ENCODE measurements at regions not wholly inside any gene's neighbourhood (a gene's known extent, or its start where the extent isn't known, plus 50 kb on each side); places are given as distances from the start of the nearest gene placed in this dataset.
A peak's percentile ranks its signal among the peaks of the same experiment; 100 is the strongest.
"Not testable (repeated sequence)": the region's sequence is repeated elsewhere in the genome, so short reads cannot be mapped to it uniquely, and the experiment has no call there.

DNA sequence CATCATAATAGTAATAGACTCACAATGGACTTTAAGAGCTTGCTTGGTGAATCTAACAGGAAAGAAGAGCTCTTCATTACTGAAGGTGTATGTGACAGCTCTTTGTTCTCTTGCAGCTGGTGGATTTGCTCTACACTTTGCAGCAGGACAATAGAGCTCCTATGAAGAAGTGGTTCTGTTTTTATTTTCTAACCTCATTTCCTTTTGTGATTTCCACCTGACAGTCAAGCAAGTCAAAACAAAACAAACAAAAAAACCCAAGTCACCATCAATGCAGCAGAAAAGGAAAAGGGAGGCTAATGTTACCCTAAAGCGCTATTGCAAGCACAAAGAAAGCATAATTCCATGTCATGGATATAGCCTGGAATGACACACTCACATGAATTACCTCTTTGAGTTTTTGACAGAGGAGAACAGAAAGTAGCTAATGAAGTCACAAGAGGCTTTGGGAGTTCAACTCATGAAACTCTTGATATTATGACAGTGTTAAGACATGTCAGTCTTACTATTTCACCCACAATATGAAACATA, 1188.1 kb downstream of the EPHA7 start:
- no peak for DNase-seq (ENCODE audit: low read depth, low spot score)
- H3K4me3 ChIP-seq (ENCODE audit: low read depth, low read length): no peak overlapping the region
- in situ Hi-C loops (cut with HindIII; ENCODE audit: low sequenced_read_pairs): no loop called here
- TF ChIP-seq, protein P1, sequence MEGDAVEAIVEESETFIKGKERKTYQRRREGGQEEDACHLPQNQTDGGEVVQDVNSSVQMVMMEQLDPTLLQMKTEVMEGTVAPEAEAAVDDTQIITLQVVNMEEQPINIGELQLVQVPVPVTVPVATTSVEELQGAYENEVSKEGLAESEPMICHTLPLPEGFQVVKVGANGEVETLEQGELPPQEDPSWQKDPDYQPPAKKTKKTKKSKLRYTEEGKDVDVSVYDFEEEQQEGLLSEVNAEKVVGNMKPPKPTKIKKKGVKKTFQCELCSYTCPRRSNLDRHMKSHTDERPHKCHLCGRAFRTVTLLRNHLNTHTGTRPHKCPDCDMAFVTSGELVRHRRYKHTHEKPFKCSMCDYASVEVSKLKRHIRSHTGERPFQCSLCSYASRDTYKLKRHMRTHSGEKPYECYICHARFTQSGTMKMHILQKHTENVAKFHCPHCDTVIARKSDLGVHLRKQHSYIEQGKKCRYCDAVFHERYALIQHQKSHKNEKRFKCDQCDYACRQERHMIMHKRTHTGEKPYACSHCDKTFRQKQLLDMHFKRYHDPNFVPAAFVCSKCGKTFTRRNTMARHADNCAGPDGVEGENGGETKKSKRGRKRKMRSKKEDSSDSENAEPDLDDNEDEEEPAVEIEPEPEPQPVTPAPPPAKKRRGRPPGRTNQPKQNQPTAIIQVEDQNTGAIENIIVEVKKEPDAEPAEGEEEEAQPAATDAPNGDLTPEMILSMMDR (IDR thresholded peaks at IDR 0.05; ENCODE audit: low read depth, low read length): no peak

DNA sequence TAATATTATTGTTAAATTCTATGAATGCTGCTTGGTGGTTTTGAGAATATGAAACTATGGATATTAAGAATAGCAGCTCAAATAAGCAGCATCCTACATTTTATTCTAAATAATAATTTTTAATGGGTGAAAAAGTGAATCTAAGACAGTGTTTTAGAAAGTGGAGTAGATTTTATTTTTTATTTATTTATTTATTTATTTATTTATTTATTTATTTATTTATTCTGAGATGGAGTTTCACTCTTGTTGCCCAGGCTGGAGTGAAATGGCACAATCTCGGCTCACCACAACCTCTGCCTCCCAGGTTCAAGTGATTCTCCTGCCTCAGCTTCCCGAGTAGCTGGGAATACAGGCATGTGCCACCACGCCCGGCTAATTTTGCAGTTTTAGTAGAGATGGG, 1199.4 kb downstream of the EPHA7 start:
- H3K4me3 ChIP-seq (ENCODE audit: low read depth, low read length); DNase-seq (ENCODE audit: low read depth, low spot score); in situ Hi-C loops (cut with HindIII; ENCODE audit: low sequenced_read_pairs): not testable (repeated sequence)

DNA sequence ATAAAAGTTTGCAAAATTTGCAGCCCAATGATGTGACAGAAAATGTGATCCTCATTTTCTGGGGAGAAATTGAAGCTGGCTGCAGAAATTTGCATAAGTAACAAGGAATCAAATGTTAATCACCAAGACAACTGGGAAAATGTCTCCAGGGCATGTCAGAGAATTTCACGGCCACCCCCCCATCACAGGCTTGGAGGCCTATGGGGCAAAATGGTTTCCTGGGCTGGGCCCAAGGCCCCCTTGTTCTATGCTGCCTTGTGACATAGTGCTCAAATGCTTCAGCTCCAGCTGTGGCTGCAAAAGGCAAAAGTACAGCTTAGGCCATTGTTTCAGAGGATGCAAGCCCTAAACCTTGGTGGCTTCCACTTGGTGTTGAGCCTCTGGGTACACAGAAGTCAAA, 1202.6 kb downstream of the EPHA7 start:
- in situ Hi-C loops (cut with HindIII; ENCODE audit: low sequenced_read_pairs): no loop called here
- no peak for DNase-seq (ENCODE audit: low read depth, low spot score)
- H3K4me3 ChIP-seq (ENCODE audit: low read depth, low read length): no peak overlapping the region
- TF ChIP-seq, protein P1 (IDR thresholded peaks at IDR 0.05; ENCODE audit: low read depth, low read length): no peak

DNA sequence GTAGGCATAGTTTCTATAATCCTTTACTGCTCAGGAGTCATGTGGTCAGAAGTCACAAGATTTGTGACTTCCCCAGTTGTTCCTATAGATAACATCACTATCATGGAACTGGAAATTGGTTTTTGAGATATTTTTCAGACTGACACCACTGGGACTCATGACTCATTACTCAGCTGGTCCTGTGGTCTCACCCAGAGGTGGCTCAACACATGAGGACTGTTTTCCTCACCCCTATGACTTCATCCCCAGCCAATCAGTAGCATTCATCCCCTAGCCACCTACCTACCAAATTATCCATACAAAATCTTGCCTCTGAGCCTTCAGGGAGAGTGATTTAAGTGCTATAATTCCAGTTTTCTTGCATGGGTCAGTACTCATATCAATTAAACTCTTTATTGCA, 1217.7 kb downstream of the EPHA7 start:
- peak; percentile 1 for DNase-seq (ENCODE audit: low read depth, low spot score)
- in situ Hi-C loops (cut with HindIII; ENCODE audit: low sequenced_read_pairs): no loop called here
- no peak overlapping the region for H3K4me3 ChIP-seq (ENCODE audit: low read depth, low read length)
- TF ChIP-seq, protein P1 (IDR thresholded peaks at IDR 0.05; ENCODE audit: low read depth, low read length): no peak

DNA sequence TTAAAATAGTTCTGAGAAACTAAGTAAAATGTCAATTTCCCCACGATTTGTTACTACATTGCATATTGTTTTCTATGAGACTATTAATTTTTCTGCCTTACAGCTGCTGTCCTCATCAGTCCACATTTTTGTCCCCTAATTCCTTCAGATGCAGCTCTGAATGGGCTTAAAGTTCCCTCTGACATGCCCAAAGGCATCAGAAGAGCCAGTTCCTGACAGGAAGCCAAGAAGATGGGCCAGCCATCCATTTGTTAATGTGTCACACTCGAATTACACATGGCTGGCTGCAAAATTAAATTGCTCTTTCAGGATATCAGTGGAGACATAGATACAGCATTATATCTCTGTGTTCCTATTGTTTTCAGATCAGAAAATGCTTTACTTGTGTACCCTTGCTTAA, 1223.0 kb downstream of the EPHA7 start:
- DNase-seq (ENCODE audit: low read depth, low spot score): no peak
- in situ Hi-C loops (cut with HindIII; ENCODE audit: low sequenced_read_pairs): no loop called here

DNA sequence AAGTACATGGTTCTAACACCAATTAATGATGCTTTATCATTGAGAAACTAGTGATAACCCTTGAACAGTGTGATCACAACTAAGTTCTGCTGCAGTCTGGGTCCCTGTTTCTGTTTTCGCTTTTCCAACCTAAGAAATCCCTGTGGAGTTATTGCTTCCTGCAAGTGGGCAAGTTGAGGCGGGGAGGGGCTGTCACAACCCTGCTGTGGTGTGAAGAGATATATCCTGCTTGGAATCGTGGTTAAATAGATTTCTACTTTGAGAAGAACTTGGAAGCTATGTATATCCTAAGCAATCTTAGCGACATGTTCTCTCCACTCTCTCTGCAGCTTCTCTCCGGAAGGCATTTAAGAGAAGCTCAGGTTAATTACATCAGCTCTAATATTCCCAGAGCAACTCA, 1223.6 kb downstream of the EPHA7 start:
- TF ChIP-seq, protein P1 (IDR thresholded peaks at IDR 0.05; ENCODE audit: low read depth, low read length): no peak
- DNase-seq (ENCODE audit: low read depth, low spot score): no peak
- in situ Hi-C loops (cut with HindIII; ENCODE audit: low sequenced_read_pairs): no loop called here
- no peak overlapping the region for H3K4me3 ChIP-seq (ENCODE audit: low read depth, low read length)

More for the DNA sequence above, 1223.0 kb downstream of the EPHA7 start:
- no peak overlapping the region for H3K4me3 ChIP-seq (ENCODE audit: low read depth, low read length)
- TF ChIP-seq, protein P1 (IDR thresholded peaks at IDR 0.05; ENCODE audit: low read depth, low read length): no peak

DNA sequence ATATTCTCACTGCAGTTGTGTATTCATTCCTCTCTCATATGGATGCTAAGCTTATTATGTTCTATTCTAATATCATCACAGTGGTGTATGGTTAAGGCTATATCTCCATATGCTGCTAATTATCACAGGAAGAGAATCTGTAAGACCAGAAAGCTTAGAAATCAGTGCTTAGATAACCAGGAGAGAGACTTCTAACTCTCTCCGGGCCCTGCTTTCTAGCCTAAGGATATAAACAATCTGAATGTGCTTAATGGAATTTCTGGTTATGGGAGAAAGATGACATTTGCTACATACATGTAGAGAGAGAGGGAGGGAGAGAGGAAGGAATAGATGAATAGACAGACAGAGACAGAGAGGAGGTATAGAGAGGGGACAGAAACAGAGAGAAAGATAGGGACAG, 1231.3 kb downstream of the EPHA7 start:
- H3K4me3 ChIP-seq (ENCODE audit: low read depth, low read length): no peak overlapping the region
- DNase-seq (ENCODE audit: low read depth, low spot score): no peak
- in situ Hi-C loops (cut with HindIII; ENCODE audit: low sequenced_read_pairs): no loop called here
- TF ChIP-seq, protein P1 (IDR thresholded peaks at IDR 0.05; ENCODE audit: low read depth, low read length): no peak

Data from astrocyte of the spinal cord (primary cell).